GM23338 (cell line): ENCODE measurements at regions not wholly inside any gene's neighbourhood (a gene's known extent, or its start where the extent isn't known, plus 50 kb on each side); places are given as distances from the start of the nearest gene placed in this dataset.
A peak's percentile ranks its signal among the peaks of the same experiment; 100 is the strongest.

Experiments used
- ATAC-seq: fragments of 200-7000 bp; cut with Tn5 transposase; 3 replicates; pipeline ENCODE4 v1.9.1; 2020
- DNase-seq: peaks from one replicate; pipeline ENCODE4 v3.0.0-alpha.2; 2015; ENCODE audit warnings: low spot score
- H2AFZ ChIP-seq: fragments of 200-600 bp; sonication (generic); 2 replicates; pipeline ENCODE4 v1.8.0; 2016; ENCODE audit warnings: antibody characterized with exemption, mild to moderate bottlenecking, moderate library complexity
- H3F3A ChIP-seq: fragments of 200-600 bp; sonication (generic); replicated peaks from 2 replicates; pipeline ENCODE4 v1.8.0; 2017; ENCODE audit warnings: antibody characterized with exemption, mixed run types, low read depth
- H3K27ac ChIP-seq: fragments of 200-600 bp; sonication (generic); 2 replicates; pipeline ENCODE4 v1.6.1; 2016; ENCODE audit warnings: low read depth
- H3K27me3 ChIP-seq: fragments of 200-600 bp; sonication (generic); 2 replicates; pipeline ENCODE4 v1.8.0; 2016; ENCODE audit warnings: mild to moderate bottlenecking, mixed run types, moderate library complexity; ENCODE audit not compliant: insufficient read depth
- H3K36me3 ChIP-seq: fragments of 200-600 bp; sonication (generic); 2 replicates; pipeline ENCODE4 v1.8.0; 2016; ENCODE audit warnings: mild to moderate bottlenecking; ENCODE audit not compliant: insufficient read depth
- H3K4me1 ChIP-seq: fragments of 200-600 bp; sonication (generic); 2 replicates; pipeline ENCODE4 v1.8.0; 2016; ENCODE audit warnings: mild to moderate bottlenecking, moderate library complexity; ENCODE audit not compliant: insufficient read depth
- H3K4me2 ChIP-seq: fragments of 200-600 bp; sonication (generic); 2 replicates; pipeline ENCODE4 v1.7.1; 2017; ENCODE audit warnings: mixed run types
- H3K4me3 ChIP-seq: fragments of 200-600 bp; sonication (generic); 2 replicates; pipeline ENCODE4 v1.6.1; 2016; ENCODE audit warnings: mixed run types
- H3K79me2 ChIP-seq: fragments of 200-600 bp; sonication (generic); replicated peaks from 2 replicates; pipeline ENCODE4 v1.8.0; 2017; ENCODE audit warnings: mild to moderate bottlenecking; ENCODE audit not compliant: insufficient read depth
- H3K9me2 ChIP-seq: fragments of 200-600 bp; sonication (generic); 2 replicates; pipeline ENCODE4 v1.8.0; 2017; ENCODE audit not compliant: insufficient read depth
- H4K20me1 ChIP-seq: fragments of 200-600 bp; sonication (generic); replicated peaks from 2 replicates; pipeline ENCODE4 v1.8.0; 2017; ENCODE audit warnings: mild to moderate bottlenecking; ENCODE audit not compliant: insufficient read depth
- H3K27ac Mint-ChIP-seq: 2 replicates; pipeline ENCODE4 v1.8.0; 2020; ENCODE audit warnings: inconsistent platforms, mild to moderate bottlenecking, moderate library complexity, mixed read lengths
- H3K27me3 Mint-ChIP-seq: 3 replicates; pipeline ENCODE4 v1.8.0; 2022; ENCODE audit warnings: low read depth, mild to moderate bottlenecking, moderate library complexity, mixed read lengths, inconsistent platforms; ENCODE audit not compliant: insufficient read depth, poor library complexity
- H3K36me3 Mint-ChIP-seq: 3 replicates; pipeline ENCODE4 v1.8.0; 2021; ENCODE audit warnings: low read depth, mild to moderate bottlenecking, inconsistent platforms, moderate library complexity, mixed read lengths
- H3K4me1 Mint-ChIP-seq: 3 replicates; pipeline ENCODE4 v1.8.0; 2020; ENCODE audit warnings: mild to moderate bottlenecking, inconsistent platforms, mixed read lengths
- H3K4me3 Mint-ChIP-seq: 3 replicates; pipeline ENCODE4 v1.8.0; 2021; ENCODE audit warnings: moderate library complexity, mild to moderate bottlenecking, inconsistent platforms, mixed read lengths
- H3K9me3 Mint-ChIP-seq: 3 replicates; pipeline ENCODE4 v1.8.0; 2020; ENCODE audit warnings: moderate library complexity, mild to moderate bottlenecking, inconsistent platforms, mixed read lengths
- CREB1 ChIP-seq: fragments of 250-450 bp; sonication (Bioruptor Pico); IDR thresholded peaks from 2 replicates; pipeline ENCODE4 v1.5.0; 2020; ENCODE audit warnings: low read depth, mild to moderate bottlenecking, moderate library complexity
- CTCF ChIP-seq, 2 experiments: fragments of 200-600 bp in 1 of 2; sonication (generic) in 1 of 2; conservative IDR thresholded peaks; 2 replicates each; pipeline versions ENCODE4 v1.5.1 to v1.6.1; 2016 to 2017; ENCODE audit warnings: antibody characterized with exemption in 2 of 2, low read depth in 2 of 2, mild to moderate bottlenecking in 2 of 2, moderate library complexity in 1 of 2
- POLR2AphosphoS5 ChIP-seq: IDR thresholded peaks from 2 replicates; pipeline ENCODE4 v1.6.1; 2016; ENCODE audit warnings: antibody characterized with exemption, low read depth
- ZNF462 ChIP-seq: fragments of 250-450 bp; sonication (Bioruptor Pico); IDR thresholded peaks from 2 replicates; pipeline ENCODE4 v1.5.0; 2020; ENCODE audit warnings: mild to moderate bottlenecking, moderate library complexity

DNA sequence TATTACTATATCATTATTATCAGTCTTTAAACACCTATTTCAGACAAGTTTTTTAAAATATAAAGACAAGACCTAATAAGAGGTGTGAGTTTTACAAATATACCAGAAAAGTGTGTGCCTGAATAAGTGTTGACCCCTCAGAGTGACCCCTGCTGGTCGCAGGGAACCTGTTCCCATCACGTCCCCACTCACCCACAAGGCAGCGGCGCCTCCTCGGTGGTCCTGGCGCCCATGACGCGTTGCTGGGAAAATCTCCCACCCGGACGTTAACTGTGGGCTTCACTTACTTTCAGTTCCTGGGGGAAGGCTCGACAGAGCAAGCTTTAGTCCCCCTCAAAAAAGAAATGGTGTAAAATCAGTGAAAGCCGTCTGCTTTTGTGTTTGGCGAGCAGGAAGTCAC is 93.5 kb downstream of the TMEM18 start:
- H2AFZ ChIP-seq, result no peak overlapping the region
- no peak overlapping the region for H3K4me3 ChIP-seq
- H3K9me2 ChIP-seq, result no peaks in the 10 kb centered on the region
- no peak overlapping the region for H3K27ac ChIP-seq
- no peaks in the 10 kb centered on the region for H4K20me1 ChIP-seq
- ATAC-seq (peak; percentile 56), DNase-seq (peak; percentile 43)
- H3K4me1 ChIP-seq, result no peaks in the 10 kb centered on the region
- Mint-ChIP-seq H3K27me3 (peaks cover 4% of the 10 kb centered on the region), H3K4me3 (no peak overlapping the region), H3K27ac (no peak overlapping the region), H3K4me1 (peaks cover 4% of the 10 kb centered on the region; the same call in 2 of the 3 replicates), H3K9me3 (no peaks in the 10 kb centered on the region), H3K36me3 (no peaks in the 10 kb centered on the region)
- TF ChIP-seq CREB1 (CRISPR knock-in tag) (no peak), POLR2AphosphoS5 (no peak), CTCF (conservative IDR thresholded peaks at IDR 0.05; ENCODE audit: low read depth in 2 of 2) (peak; percentile 60 to 69), ZNF462 (no peak)
- no peaks in the 10 kb centered on the region for H3K79me2 ChIP-seq
- H3K36me3 ChIP-seq, result no peaks in the 10 kb centered on the region
- H3K27me3 ChIP-seq, result no peaks in the 10 kb centered on the region
- H3F3A ChIP-seq, result no peaks in the 10 kb centered on the region
- H3K4me2 ChIP-seq, result no peak overlapping the region
